Spleen (tissue), 7 donors: ENCODE measurements at regions not wholly inside any gene's neighbourhood (a gene's known extent, or its start where the extent isn't known, plus 50 kb on each side); places are given as distances from the start of the nearest gene placed in this dataset.

Source experiments
- CTCF ChIP-seq, 11 experiments: fragments of 200-600 bp in 7 of 11; fragments of 450-650 bp in 4 of 11; sonication (generic) in 4 of 11; IDR thresholded peaks in 8 of 11; conservative IDR thresholded peaks in 3 of 11; 1 replicate in 7 of 11; 2 replicates in 4 of 11; pipeline versions ENCODE4 v1.4.0 to v1.8.0; 2016 to 2021; ENCODE audit warnings: antibody characterized with exemption in 11 of 11, inconsistent platforms in 4 of 11, mild to moderate bottlenecking in 1 of 11
- POLR2A ChIP-seq, 3 donors: fragments of 450-650 bp; IDR thresholded peaks; one replicate each; pipeline ENCODE4 v1.5.1; 2017; ENCODE audit warnings: antibody characterized with exemption in 3 of 3, mild to moderate bottlenecking in 1 of 3
- POLR2AphosphoS5 ChIP-seq, 3 donors: sonication (generic); formaldehyde crosslinking; IDR thresholded peaks; one replicate each; pipeline ENCODE4 v1.5.1; 2017; ENCODE audit warnings: antibody characterized with exemption in 3 of 3
- donor health status: DM: no; HTN: no; CAD: no; lungs with moderate emphysema.
- donor health status: DM: no; HTN: no; CAD: no.
- donor health status: DM: no; HTN: no; CAD: no.

- no peak for TF ChIP-seq CTCF (IDR thresholded peaks at IDR 0.05 in 8 of 11, conservative IDR thresholded peaks at IDR 0.05 in 3 of 11)
- TF ChIP-seq POLR2A (IDR thresholded peaks at IDR 0.05), result no peak
- no peak for TF ChIP-seq POLR2AphosphoS5 (IDR thresholded peaks at IDR 0.05)
Observed at GRCh38 chrX:40323977-40324376, 226.2 kb upstream of the BCOR start.
